SK-N-SH treated with all-trans-retinoic acid at 6 μM for 48 hours (cell line): ENCODE measurements at regions not wholly inside any gene's neighbourhood (a gene's known extent, or its start where the extent isn't known, plus 50 kb on each side); places are given as distances from the start of the nearest gene placed in this dataset.
A peak's percentile ranks its signal among the peaks of the same experiment; 100 is the strongest.

Experiments
- ATAC-seq: fragments of 200-7000 bp; cut with Tn5 transposase; 3 replicates; pipeline ENCODE4 v1.9.1; 2020; ENCODE audit warnings: mild to moderate bottlenecking, moderate library complexity
- ARNTL ChIP-seq: fragments of 450-650 bp; formaldehyde crosslinking; IDR thresholded peaks from 2 replicates; pipeline ENCODE4 v1.5.0; 2020; ENCODE audit warnings: low read depth, mild to moderate bottlenecking, moderate library complexity, borderline replicate concordance
- BACH2 ChIP-seq: fragments of 250-450 bp; sonication (Bioruptor Pico); IDR thresholded peaks from 2 replicates; pipeline ENCODE4 v1.9.0; 2021; ENCODE audit warnings: mild to moderate bottlenecking, borderline replicate concordance
- CREB5 ChIP-seq: fragments of 250-450 bp; sonication (Bioruptor Pico); IDR thresholded peaks from 2 replicates; pipeline ENCODE4 v1.5.1; 2020; ENCODE audit warnings: low read depth, mild to moderate bottlenecking, moderate library complexity
- CSDC2 ChIP-seq: fragments of 250-450 bp; sonication (Bioruptor Pico); IDR thresholded peaks from 2 replicates; pipeline ENCODE4 v1.5.0; 2020; ENCODE audit warnings: mild to moderate bottlenecking, moderate library complexity
- CSRNP3 ChIP-seq: fragments of 250-450 bp; sonication (Bioruptor Pico); IDR thresholded peaks from 2 replicates; pipeline ENCODE4 v1.5.1; 2021; ENCODE audit warnings: mild to moderate bottlenecking, moderate library complexity
- ESRRG ChIP-seq: fragments of 250-450 bp; sonication (Bioruptor Pico); IDR thresholded peaks from 2 replicates; pipeline ENCODE4 v1.6.1; 2021; ENCODE audit warnings: mild to moderate bottlenecking
- GLIS3 ChIP-seq: fragments of 250-450 bp; sonication (Bioruptor Pico); IDR thresholded peaks from 2 replicates; pipeline ENCODE4 v1.5.0; 2020; ENCODE audit warnings: mild to moderate bottlenecking, moderate library complexity
- ISL1 ChIP-seq: fragments of 250-450 bp; sonication (Bioruptor Pico); IDR thresholded peaks from 2 replicates; pipeline ENCODE4 v2.1.2; 2022; ENCODE audit warnings: mild to moderate bottlenecking, moderate library complexity
- OSR1 ChIP-seq: fragments of 250-450 bp; sonication (Bioruptor Pico); IDR thresholded peaks from 2 replicates; pipeline ENCODE4 v1.8.0; 2022; ENCODE audit warnings: moderate library complexity, mild to moderate bottlenecking, inconsistent platforms
- PATZ1 ChIP-seq: fragments of 250-450 bp; sonication (Bioruptor Pico); IDR thresholded peaks from 2 replicates; pipeline ENCODE4 v1.8.0; 2020; ENCODE audit warnings: mild to moderate bottlenecking, moderate library complexity, borderline replicate concordance
- POU6F1 ChIP-seq: fragments of 250-450 bp; sonication (Bioruptor Pico); IDR thresholded peaks from 2 replicates; pipeline ENCODE4 v1.8.0; 2021; ENCODE audit warnings: low read depth, mild to moderate bottlenecking, moderate library complexity, borderline replicate concordance
- PPARA ChIP-seq: fragments of 250-450 bp; sonication (Bioruptor Pico); IDR thresholded peaks from 2 replicates; pipeline ENCODE4 v1.5.0; 2020; ENCODE audit warnings: mild to moderate bottlenecking, borderline replicate concordance
- RARB ChIP-seq: fragments of 250-450 bp; sonication (Bioruptor Pico); IDR thresholded peaks from 2 replicates; pipeline ENCODE4 v1.8.0; 2021; ENCODE audit warnings: mild to moderate bottlenecking, moderate library complexity
- SNAI2 ChIP-seq: fragments of 250-450 bp; sonication (Bioruptor Pico); IDR thresholded peaks from 2 replicates; pipeline ENCODE4 v1.5.0; 2020; ENCODE audit warnings: mild to moderate bottlenecking, moderate library complexity
- TCF4 ChIP-seq: fragments of 250-450 bp; sonication (Bioruptor Pico); IDR thresholded peaks from 2 replicates; pipeline ENCODE4 v1.8.0; 2021; ENCODE audit warnings: mild to moderate bottlenecking, moderate library complexity, borderline replicate concordance
- TOX ChIP-seq: fragments of 250-450 bp; sonication (Bioruptor Pico); IDR thresholded peaks from 2 replicates; pipeline ENCODE4 v1.8.0; 2021; ENCODE audit warnings: mild to moderate bottlenecking, moderate library complexity, borderline replicate concordance
- TSHZ2 ChIP-seq: fragments of 250-450 bp; sonication (Bioruptor Pico); IDR thresholded peaks from 2 replicates; pipeline ENCODE4 v1.5.0; 2020; ENCODE audit warnings: mild to moderate bottlenecking, moderate library complexity
- ZC3H10 ChIP-seq: fragments of 250-450 bp; sonication (Bioruptor Pico); IDR thresholded peaks from 2 replicates; pipeline ENCODE4 v1.5.1; 2021; ENCODE audit warnings: mild to moderate bottlenecking, moderate library complexity
- ZFP3 ChIP-seq: fragments of 250-450 bp; sonication (Bioruptor Pico); IDR thresholded peaks from 2 replicates; pipeline ENCODE4 v1.5.0; 2020; ENCODE audit warnings: mild to moderate bottlenecking, moderate library complexity
- ZFP30 ChIP-seq: fragments of 450-650 bp; formaldehyde crosslinking; IDR thresholded peaks from 2 replicates; pipeline ENCODE4 v1.5.0; 2022; ENCODE audit warnings: mild to moderate bottlenecking, moderate library complexity
- ZNF565 ChIP-seq: fragments of 450-650 bp; formaldehyde crosslinking; conservative IDR thresholded peaks from 2 replicates; pipeline ENCODE4 v1.5.0; 2020; ENCODE audit warnings: low read depth, mild to moderate bottlenecking, moderate library complexity
- ZNF70 ChIP-seq: fragments of 450-650 bp; formaldehyde crosslinking; IDR thresholded peaks from 2 replicates; pipeline ENCODE4 v1.5.0; 2020; ENCODE audit warnings: mild to moderate bottlenecking, moderate library complexity
- ZNF8 ChIP-seq: fragments of 450-650 bp; formaldehyde crosslinking; IDR thresholded peaks from 2 replicates; pipeline ENCODE4 v1.5.0; 2020; ENCODE audit warnings: mild to moderate bottlenecking, moderate library complexity

- TF ChIP-seq BACH2 (CRISPR knock-in tag): no peak
- no peak for TF ChIP-seq TOX (CRISPR knock-in tag)
- no peak for TF ChIP-seq ZC3H10 (CRISPR knock-in tag)
- TF ChIP-seq ZNF565 (CRISPR knock-in tag): no peak
- no peak for TF ChIP-seq PPARA (CRISPR knock-in tag)
- TF ChIP-seq ESRRG (CRISPR knock-in tag): no peak
- no peak for TF ChIP-seq TCF4
- TF ChIP-seq ZNF8: no peak
- no peak for TF ChIP-seq SNAI2 (CRISPR knock-in tag)
- no peak for TF ChIP-seq PATZ1 (CRISPR knock-in tag)
- no peak for TF ChIP-seq CREB5
- TF ChIP-seq TSHZ2 (CRISPR knock-in tag): no peak
- no peak for TF ChIP-seq GLIS3 (CRISPR knock-in tag)
- TF ChIP-seq ARNTL (CRISPR knock-in tag): no peak
- TF ChIP-seq OSR1 (CRISPR knock-in tag): no peak
- TF ChIP-seq RARB: no peak
- TF ChIP-seq POU6F1: no peak
These were observed 820.5 kb downstream of the NR2F1-AS1 start for GRCh38 chr5:92760550-92760949.

GRCh38 chr5:92758552-92758951 lies 822.5 kb downstream of the NR2F1-AS1 start:
- TF ChIP-seq OSR1 (CRISPR knock-in tag) (no peak), TOX (CRISPR knock-in tag) (no peak; the same call in 1 of the 2 replicates), ZFP30 (CRISPR knock-in tag) (no peak), RARB (no peak), BACH2 (CRISPR knock-in tag) (no peak), SNAI2 (CRISPR knock-in tag) (no peak), ZNF70 (no peak), GLIS3 (CRISPR knock-in tag) (no peak), ZC3H10 (CRISPR knock-in tag) (no peak), ISL1 (CRISPR knock-in tag) (no peak), PATZ1 (CRISPR knock-in tag) (no peak), ESRRG (CRISPR knock-in tag) (no peak), PPARA (CRISPR knock-in tag) (no peak), ZFP3 (no peak), ZNF565 (CRISPR knock-in tag) (no peak), TSHZ2 (CRISPR knock-in tag) (no peak), TCF4 (no peak), CSRNP3 (CRISPR knock-in tag) (no peak), CREB5 (no peak), CSDC2 (CRISPR knock-in tag) (no peak)
- peak; percentile 88 for ATAC-seq

More at GRCh38 chr5:92760550-92760949, 820.5 kb downstream of the NR2F1-AS1 start:
- no peak for ATAC-seq
